WTC11 (cell line): ENCODE measurements at regions not wholly inside any gene's neighbourhood (a gene's known extent, or its start where the extent isn't known, plus 50 kb on each side); places are given as distances from the start of the nearest gene placed in this dataset.

Source experiments
- ATAC-seq: fragments of 200-7000 bp; cut with Tn5 transposase; 2 replicates; pipeline ENCODE4 v1.10.0; 2021; ENCODE audit warnings: mild to moderate bottlenecking, moderate library complexity
- CTCF ChIA-PET: fragments of 300-600 bp; sonication (Branson Sonifier 250); formaldehyde crosslinking; loops from one replicate; lab custom pipeline; 2021; ENCODE audit warnings: antibody characterized with exemption; lab: Charles Lee
- POLR2A ChIA-PET: fragments of 350-600 bp; sonication (Branson Sonifier 250); formaldehyde crosslinking; loops from one replicate; lab custom pipeline; 2021; ENCODE audit warnings: antibody characterized with exemption; lab: Charles Lee
- DNase-seq: peaks from one replicate; pipeline ENCODE4 v3.0.0; 2021; ENCODE audit warnings: low spot score
- H3K27ac Mint-ChIP-seq: 2 replicates; pipeline ENCODE4 v1.8.0; 2021; ENCODE audit warnings: mixed read lengths
- H3K27me3 Mint-ChIP-seq: 2 replicates; pipeline ENCODE4 v1.8.0; 2021; ENCODE audit warnings: low read depth, mild to moderate bottlenecking, moderate library complexity, mixed read lengths
- H3K36me3 Mint-ChIP-seq: 2 replicates; pipeline ENCODE4 v1.8.0; 2021; ENCODE audit warnings: mixed read lengths
- H3K4me1 Mint-ChIP-seq: 2 replicates; pipeline ENCODE4 v1.8.0; 2022; ENCODE audit warnings: mixed read lengths
- H3K4me3 Mint-ChIP-seq: 2 replicates; pipeline ENCODE4 v1.8.0; 2021; ENCODE audit warnings: mild to moderate bottlenecking, moderate library complexity, mixed read lengths
- H3K9me3 Mint-ChIP-seq: 2 replicates; pipeline ENCODE4 v1.8.0; 2021; ENCODE audit warnings: mixed read lengths
- ARID4B ChIP-seq: sonication (generic); formaldehyde crosslinking; IDR thresholded peaks from 2 replicates; pipeline ENCODE4 v1.8.0; 2023; ENCODE audit warnings: missing genetic modification reagents, mild to moderate bottlenecking, borderline replicate concordance
- ATF2 ChIP-seq: sonication (generic); formaldehyde crosslinking; IDR thresholded peaks from 2 replicates; pipeline ENCODE4 v1.8.1; 2022; ENCODE audit warnings: low read depth, missing genetic modification reagents, borderline replicate concordance
- CBFB ChIP-seq: sonication (generic); formaldehyde crosslinking; IDR thresholded peaks from 2 replicates; pipeline ENCODE4 v1.8.1; 2022; ENCODE audit warnings: mild to moderate bottlenecking, low read depth, missing genetic modification reagents
- CREB1 ChIP-seq: sonication (generic); formaldehyde crosslinking; IDR thresholded peaks from 2 replicates; pipeline ENCODE4 v1.8.0; 2023; ENCODE audit warnings: mild to moderate bottlenecking, missing genetic modification reagents
- CREM ChIP-seq: sonication (generic); formaldehyde crosslinking; IDR thresholded peaks from 2 replicates; pipeline ENCODE4 v1.8.1; 2022; ENCODE audit warnings: mild to moderate bottlenecking, missing genetic modification reagents, moderate library complexity
- ESRRA ChIP-seq: sonication (generic); formaldehyde crosslinking; IDR thresholded peaks from 2 replicates; pipeline ENCODE4 v1.8.1; 2022; ENCODE audit warnings: mild to moderate bottlenecking, missing genetic modification reagents, borderline replicate concordance
- GABPB1 ChIP-seq: sonication (generic); formaldehyde crosslinking; IDR thresholded peaks from 2 replicates; pipeline ENCODE4 v1.8.1; 2023; ENCODE audit warnings: mild to moderate bottlenecking, missing genetic modification reagents
- MAX ChIP-seq: sonication (generic); formaldehyde crosslinking; IDR thresholded peaks from 2 replicates; pipeline ENCODE4 v1.8.0; 2022; ENCODE audit warnings: mild to moderate bottlenecking, missing genetic modification reagents
- MLX ChIP-seq: sonication (generic); formaldehyde crosslinking; IDR thresholded peaks from 2 replicates; pipeline ENCODE4 v1.8.1; 2023; ENCODE audit warnings: mild to moderate bottlenecking, missing genetic modification reagents, moderate library complexity
- NFE2L1 ChIP-seq: sonication (generic); formaldehyde crosslinking; IDR thresholded peaks from 2 replicates; pipeline ENCODE4 v1.8.1; 2023; ENCODE audit warnings: missing genetic modification reagents
- NFYB ChIP-seq: sonication (generic); formaldehyde crosslinking; conservative IDR thresholded peaks from 2 replicates; pipeline ENCODE4 v1.8.0; 2022; ENCODE audit warnings: low read depth, missing genetic modification reagents
- NR2C2 ChIP-seq: sonication (generic); formaldehyde crosslinking; IDR thresholded peaks from 2 replicates; pipeline ENCODE4 v1.8.0; 2022; ENCODE audit warnings: mild to moderate bottlenecking, missing genetic modification reagents
- PRRX2 ChIP-seq: fragments of 250-450 bp; sonication (Bioruptor Pico); IDR thresholded peaks from 2 replicates; pipeline ENCODE4 v1.8.0; 2021; ENCODE audit warnings: mild to moderate bottlenecking
- RELA ChIP-seq: sonication (generic); formaldehyde crosslinking; IDR thresholded peaks from 2 replicates; pipeline ENCODE4 v1.8.1; 2022; ENCODE audit warnings: missing genetic modification reagents, mild to moderate bottlenecking, borderline replicate concordance
- RORB ChIP-seq: fragments of 250-450 bp; sonication (Bioruptor Pico); IDR thresholded peaks from 2 replicates; pipeline ENCODE4 v1.9.0; 2021; ENCODE audit warnings: mild to moderate bottlenecking
- SMAD3 ChIP-seq: sonication (generic); formaldehyde crosslinking; IDR thresholded peaks from 2 replicates; pipeline ENCODE4 v1.8.0; 2022; ENCODE audit warnings: missing genetic modification reagents, mild to moderate bottlenecking, borderline replicate concordance
- SOX15 ChIP-seq: fragments of 250-450 bp; sonication (Bioruptor Pico); IDR thresholded peaks from 2 replicates; pipeline ENCODE4 v1.9.0; 2021; ENCODE audit warnings: mild to moderate bottlenecking
- SP1 ChIP-seq: sonication (generic); formaldehyde crosslinking; conservative IDR thresholded peaks from 2 replicates; pipeline ENCODE4 v1.8.1; 2022; ENCODE audit warnings: missing genetic modification reagents
- STAT6 ChIP-seq: sonication (generic); formaldehyde crosslinking; conservative IDR thresholded peaks from 2 replicates; pipeline ENCODE4 v1.8.1; 2023; ENCODE audit warnings: mild to moderate bottlenecking, low read depth, missing genetic modification reagents, moderate library complexity
- TP53 ChIP-seq: sonication (generic); formaldehyde crosslinking; IDR thresholded peaks from 2 replicates; pipeline ENCODE4 v1.8.1; 2023; ENCODE audit warnings: mild to moderate bottlenecking, missing genetic modification reagents
- ZBTB21 ChIP-seq: sonication (generic); formaldehyde crosslinking; IDR thresholded peaks from 2 replicates; pipeline ENCODE4 v1.8.1; 2023; ENCODE audit warnings: mild to moderate bottlenecking, missing genetic modification reagents, borderline replicate concordance
- ZNF219 ChIP-seq: sonication (generic); formaldehyde crosslinking; IDR thresholded peaks from 2 replicates; pipeline ENCODE4 v1.8.0; 2023; ENCODE audit warnings: missing genetic modification reagents, mild to moderate bottlenecking, borderline replicate concordance
- ZNF317 ChIP-seq: sonication (generic); formaldehyde crosslinking; IDR thresholded peaks from 2 replicates; pipeline ENCODE4 v1.8.1; 2023; ENCODE audit warnings: low read depth, mild to moderate bottlenecking, moderate library complexity, missing genetic modification reagents, borderline replicate concordance

GRCh38 chr22:48373626-48374173 lies 1454.0 kb downstream of the BRD1 start:
- H3K9me3 Mint-ChIP-seq = no peaks in the 10 kb centered on the region
- H3K36me3 Mint-ChIP-seq = no peaks in the 10 kb centered on the region
- H3K27ac Mint-ChIP-seq = no peak overlapping the region
- no peak overlapping the region for H3K4me3 Mint-ChIP-seq
- ChIA-PET CTCF (interaction anchor here (1.2 kb wide), 1 partner anchor 56 kb away, joined by 5 read pairs; no protein-coding TSS in a partner anchor), POLR2A (interaction anchor here (0.6 kb wide), 1 partner anchor 124 kb away, joined by 3 read pairs; no protein-coding TSS in a partner anchor)
- no peak for ATAC-seq
- H3K4me1 Mint-ChIP-seq = peaks cover 74% of the 10 kb centered on the region
- H3K27me3 Mint-ChIP-seq = peaks cover 16% of the 10 kb centered on the region
- no peak for TF ChIP-seq ZBTB21 (CRISPR knock-in tag)
- TF ChIP-seq TP53 = no peak
- no peak for TF ChIP-seq MLX (CRISPR knock-in tag)
- TF ChIP-seq STAT6 (CRISPR knock-in tag) = no peak
- no peak for TF ChIP-seq RELA (CRISPR knock-in tag)
- TF ChIP-seq NFYB = no peak
- TF ChIP-seq ZNF219 (CRISPR knock-in tag) = no peak
- no peak for TF ChIP-seq CREM
- TF ChIP-seq ESRRA (CRISPR knock-in tag) = no peak
- no peak for TF ChIP-seq GABPB1 (CRISPR knock-in tag)
- no peak for TF ChIP-seq ARID4B (CRISPR knock-in tag)
- no peak for TF ChIP-seq PRRX2
- TF ChIP-seq SMAD3 (CRISPR knock-in tag) = no peak
- DNase-seq = no peak

- Mint-ChIP-seq H3K4me1 (peaks cover 85% of the 10 kb centered on the region), H3K9me3 (no peaks in the 10 kb centered on the region), H3K27me3 (peaks cover 10% of the 10 kb centered on the region), H3K4me3 (no peak overlapping the region), H3K36me3 (no peaks in the 10 kb centered on the region; the same call in 1 of the 2 replicates), H3K27ac (no peak overlapping the region)
- TF ChIP-seq CBFB (CRISPR knock-in tag) = no peak
- POLR2A ChIA-PET = no interaction called here
- DNase-seq = peak; percentile 29
- no peak for ATAC-seq
- CTCF ChIA-PET = no interaction called here
Measured at GRCh38 chr22:48372390-48372789, 1455.3 kb downstream of the BRD1 start.

GRCh38 chr22:48371391-48371790 lies 1456.3 kb downstream of the BRD1 start:
- no peaks in the 10 kb centered on the region; the same call in none of the 2 replicates for H3K27me3 Mint-ChIP-seq
- no peaks in the 10 kb centered on the region; the same call in 1 of the 2 replicates for H3K36me3 Mint-ChIP-seq
- no peaks in the 10 kb centered on the region for H3K9me3 Mint-ChIP-seq
- ChIA-PET POLR2A (no interaction called here), CTCF (no interaction called here)
- no peak for ATAC-seq
- H3K27ac Mint-ChIP-seq = peak overlapping the region; percentile 37; the same call in 1 of the 2 replicates
- H3K4me1 Mint-ChIP-seq = peaks cover 77% of the 10 kb centered on the region
- H3K4me3 Mint-ChIP-seq = no peak overlapping the region
- no peak for DNase-seq
- TF ChIP-seq SP1 (no peak), NFE2L1 (CRISPR knock-in tag) (no peak), SOX15 (CRISPR knock-in tag) (no peak), CREB1 (CRISPR knock-in tag) (no peak), ZNF317 (CRISPR knock-in tag) (no peak), MAX (CRISPR knock-in tag) (no peak), CREM (no peak), ATF2 (CRISPR knock-in tag) (no peak), ESRRA (CRISPR knock-in tag) (no peak), NR2C2 (CRISPR knock-in tag) (no peak), RORB (CRISPR knock-in tag) (no peak)
